HG03469 (cell line): ENCODE measurements at regions not wholly inside any gene's neighbourhood (a gene's known extent, or its start where the extent isn't known, plus 50 kb on each side); places are given as distances from the start of the nearest gene placed in this dataset.
"Not testable (repeated sequence)": the region's sequence is repeated elsewhere in the genome, so short reads cannot be mapped to it uniquely, and the experiment has no call there.

ENCODE experiments used
- ATAC-seq: cut with Tn5 transposase; IDR thresholded peaks from one replicate; pipeline ENCODE4 v1.9.1; 2021; ENCODE audit warnings: mild to moderate bottlenecking, moderate library complexity, moderate number of reproducible peaks; ENCODE audit not compliant: unreplicated experiment

- no peak for ATAC-seq
Measured at GRCh38 chr5:107017616-107018015, 653.1 kb downstream of the EFNA5 start.

GRCh38 chr5:107012371-107012770, 658.4 kb downstream of the EFNA5 start:
- ATAC-seq = no peak

- ATAC-seq = no peak
Measured at GRCh38 chr5:107011605-107012004, 659.1 kb downstream of the EFNA5 start.

- ATAC-seq = no peak
Measured at GRCh38 chr5:107010060-107010459, 660.7 kb downstream of the EFNA5 start.

GRCh38 chr5:107005653-107006052, 665.1 kb downstream of the EFNA5 start:
- no peak for ATAC-seq

GRCh38 chr5:107005161-107005560, 665.6 kb downstream of the EFNA5 start:
- ATAC-seq = no peak

GRCh38 chr5:107002115-107002514, 668.6 kb downstream of the EFNA5 start:
- no peak for ATAC-seq

GRCh38 chr5:106999506-106999905, 671.2 kb downstream of the EFNA5 start:
- not testable (repeated sequence) for ATAC-seq

- no peak for ATAC-seq
Measured at GRCh38 chr5:106986006-106986405, 684.7 kb downstream of the EFNA5 start.

- ATAC-seq = no peak
Measured at GRCh38 chr5:106985174-106985573, 685.6 kb downstream of the EFNA5 start.

GRCh38 chr5:106979178-106979577, 691.6 kb downstream of the EFNA5 start:
- not testable (repeated sequence) for ATAC-seq

- not testable (repeated sequence) for ATAC-seq
Measured at GRCh38 chr5:106978582-106979165, 692.1 kb downstream of the EFNA5 start.

- ATAC-seq = no peak
Measured at GRCh38 chr5:106976363-106976762, 694.4 kb downstream of the EFNA5 start.

- no peak for ATAC-seq
Measured at GRCh38 chr5:106974272-106974671, 696.5 kb downstream of the EFNA5 start.

GRCh38 chr5:106966686-106967315, 703.9 kb downstream of the EFNA5 start:
- ATAC-seq = no peak

- no peak for ATAC-seq
Measured at GRCh38 chr5:106964132-106964531, 706.6 kb downstream of the EFNA5 start.

GRCh38 chr5:106963630-106964029, 707.1 kb downstream of the EFNA5 start:
- no peak for ATAC-seq

GRCh38 chr5:106962464-106963230, 708.1 kb downstream of the EFNA5 start:
- ATAC-seq = no peak

- ATAC-seq = no peak
Measured at GRCh38 chr5:106959387-106959786, 711.4 kb downstream of the EFNA5 start.

- ATAC-seq = no peak
Measured at GRCh38 chr5:106957336-106957735, 713.4 kb downstream of the EFNA5 start.

GRCh38 chr5:106956886-106957285, 713.9 kb downstream of the EFNA5 start:
- ATAC-seq = no peak

- ATAC-seq = no peak
Measured at GRCh38 chr5:106956187-106956586, 714.5 kb downstream of the EFNA5 start.
